ENCODE measurements at regions not wholly inside any gene's neighbourhood (a gene's known extent, or its start where the extent isn't known, plus 50 kb on each side); places are given as distances from the start of the nearest gene placed in this dataset.

DNA sequence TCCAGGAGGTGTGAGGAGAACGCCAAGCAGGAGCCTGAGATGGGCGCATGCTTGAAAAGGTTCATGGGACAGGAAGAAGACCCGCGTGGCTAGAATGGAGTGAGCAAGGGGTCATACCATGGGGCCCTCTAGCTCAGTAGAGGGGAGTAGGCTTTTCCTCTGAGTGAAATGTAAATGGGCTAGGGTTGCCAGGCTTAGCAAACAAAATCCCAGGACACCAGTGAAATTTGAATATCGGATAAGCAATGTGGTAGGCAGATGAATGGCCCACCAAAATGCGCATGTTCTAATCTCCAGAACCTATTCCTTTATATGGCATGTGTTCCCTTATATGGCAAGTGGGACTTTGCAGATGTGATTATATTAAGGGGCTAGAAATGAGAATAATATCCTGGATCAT, 174.1 kb upstream of the CCDC68 start:
- no peak for TF ChIP-seq CTCF (IDR thresholded peaks at IDR 0.05)
- no peak for TF ChIP-seq POLR2A (IDR thresholded peaks at IDR 0.05)
- no peak overlapping the region for H3K27ac ChIP-seq

GRCh38 chr18:55128437-55128836, 169.2 kb upstream of the CCDC68 start:
- no peaks in the 10 kb centered on the region for H3K27me3 ChIP-seq
- TF ChIP-seq POLR2A (IDR thresholded peaks at IDR 0.05) (no peak), CTCF (IDR thresholded peaks at IDR 0.05) (no peak)
- no peaks in the 10 kb centered on the region for H3K4me1 ChIP-seq
- no peaks in the 10 kb centered on the region for H3K36me3 ChIP-seq
- no peaks in the 10 kb centered on the region for H3K9me3 ChIP-seq
- H3K4me3 ChIP-seq: no peak overlapping the region
- no peak overlapping the region for H3K27ac ChIP-seq
- DNase-seq: no peak

More for the DNA sequence above, 174.1 kb upstream of the CCDC68 start:
- no peak for DNase-seq
- Histone ChIP-seq H3K36me3 (no peaks in the 10 kb centered on the region), H3K4me1 (no peaks in the 10 kb centered on the region), H3K9me3 (no peaks in the 10 kb centered on the region), H3K27me3 (no peaks in the 10 kb centered on the region), H3K4me3 (no peak overlapping the region)

- Histone ChIP-seq H3K36me3 (no peaks in the 10 kb centered on the region), H3K4me3 (no peak overlapping the region), H3K4me1 (no peaks in the 10 kb centered on the region), H3K27ac (no peak overlapping the region), H3K9me3 (no peaks in the 10 kb centered on the region), H3K27me3 (no peaks in the 10 kb centered on the region)
- no peak for DNase-seq
- TF ChIP-seq POLR2A (IDR thresholded peaks at IDR 0.05): no peak
- no peak for TF ChIP-seq CTCF (IDR thresholded peaks at IDR 0.05)
These were observed 165.0 kb upstream of the CCDC68 start for GRCh38 chr18:55124078-55124763.

GRCh38 chr18:55123361-55123760, 164.1 kb upstream of the CCDC68 start:
- H3K4me3 ChIP-seq: no peak overlapping the region
- no peaks in the 10 kb centered on the region for H3K9me3 ChIP-seq
- H3K27ac ChIP-seq: no peak overlapping the region

GRCh38 chr18:55121397-55122170, 162.3 kb upstream of the CCDC68 start:
- peak overlapping the region in 2 of 4 donors; percentile 41 to 66 for H3K27ac ChIP-seq
- no peaks in the 10 kb centered on the region for H3K4me1 ChIP-seq
- TF ChIP-seq CTCF (IDR thresholded peaks at IDR 0.05): no peak
- no peak for TF ChIP-seq POLR2A (IDR thresholded peaks at IDR 0.05)
- H3K36me3 ChIP-seq: no peaks in the 10 kb centered on the region
- H3K4me3 ChIP-seq: no peak overlapping the region
- DNase-seq: peak in 2 of 3 donors; percentile 58 to 65
- no peaks in the 10 kb centered on the region for H3K27me3 ChIP-seq
- H3K9me3 ChIP-seq: no peaks in the 10 kb centered on the region

More at GRCh38 chr18:55123361-55123760, 164.1 kb upstream of the CCDC68 start:
- no peaks in the 10 kb centered on the region for H3K4me1 ChIP-seq
- no peaks in the 10 kb centered on the region for H3K36me3 ChIP-seq
- TF ChIP-seq CTCF (IDR thresholded peaks at IDR 0.05) (no peak), POLR2A (IDR thresholded peaks at IDR 0.05) (no peak)
- H3K27me3 ChIP-seq: no peaks in the 10 kb centered on the region
- DNase-seq: no peak

All from Peyer's patch (tissue), 4 donors.